Upper lobe of left lung (tissue), 4 donors: ENCODE measurements at regions not wholly inside any gene's neighbourhood (a gene's known extent, or its start where the extent isn't known, plus 50 kb on each side); places are given as distances from the start of the nearest gene placed in this dataset.

Experiments used
- EP300 ChIP-seq, 4 donors: sonication (generic); formaldehyde crosslinking; IDR thresholded peaks; one replicate each; pipeline ENCODE4 v1.5.1; 2017; ENCODE audit warnings: antibody characterized with exemption in 4 of 4, control low read depth in 2 of 4
- TF ChIP-seq, protein P1 (sequence below), 6 experiments: fragments of 450-650 bp in 4 of 6; fragments of 200-600 bp in 2 of 6; sonication (generic) in 2 of 6; IDR thresholded peaks; one replicate each; pipeline ENCODE4 v1.5.1; 2016 to 2019; ENCODE audit warnings: antibody characterized with exemption in 6 of 6

DNA sequence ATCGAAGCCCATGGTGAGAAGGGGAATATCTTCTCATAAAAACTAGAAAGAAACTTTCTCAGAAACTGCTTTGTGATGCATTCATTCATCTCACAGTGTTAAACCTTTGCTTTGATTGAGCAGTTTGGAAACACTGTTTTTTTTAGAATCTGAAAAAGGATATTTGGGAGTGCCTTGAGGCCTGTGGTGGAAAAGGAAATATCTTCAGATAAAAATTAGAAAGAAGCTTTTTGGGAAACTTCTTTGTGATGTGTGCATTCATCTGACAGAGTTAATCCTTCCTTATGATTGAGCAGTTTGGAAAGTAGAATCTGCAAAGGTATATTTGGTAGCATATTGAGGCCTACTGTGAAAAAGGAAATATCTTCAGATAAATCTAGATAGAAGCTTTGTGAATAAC is 1594.9 kb downstream of the UQCRFS1 start:
- TF ChIP-seq EP300 (IDR thresholded peaks at IDR 0.05) = no peak
- TF ChIP-seq, protein P1, sequence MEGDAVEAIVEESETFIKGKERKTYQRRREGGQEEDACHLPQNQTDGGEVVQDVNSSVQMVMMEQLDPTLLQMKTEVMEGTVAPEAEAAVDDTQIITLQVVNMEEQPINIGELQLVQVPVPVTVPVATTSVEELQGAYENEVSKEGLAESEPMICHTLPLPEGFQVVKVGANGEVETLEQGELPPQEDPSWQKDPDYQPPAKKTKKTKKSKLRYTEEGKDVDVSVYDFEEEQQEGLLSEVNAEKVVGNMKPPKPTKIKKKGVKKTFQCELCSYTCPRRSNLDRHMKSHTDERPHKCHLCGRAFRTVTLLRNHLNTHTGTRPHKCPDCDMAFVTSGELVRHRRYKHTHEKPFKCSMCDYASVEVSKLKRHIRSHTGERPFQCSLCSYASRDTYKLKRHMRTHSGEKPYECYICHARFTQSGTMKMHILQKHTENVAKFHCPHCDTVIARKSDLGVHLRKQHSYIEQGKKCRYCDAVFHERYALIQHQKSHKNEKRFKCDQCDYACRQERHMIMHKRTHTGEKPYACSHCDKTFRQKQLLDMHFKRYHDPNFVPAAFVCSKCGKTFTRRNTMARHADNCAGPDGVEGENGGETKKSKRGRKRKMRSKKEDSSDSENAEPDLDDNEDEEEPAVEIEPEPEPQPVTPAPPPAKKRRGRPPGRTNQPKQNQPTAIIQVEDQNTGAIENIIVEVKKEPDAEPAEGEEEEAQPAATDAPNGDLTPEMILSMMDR (IDR thresholded peaks at IDR 0.05) = no peak
